Chondrocyte (in vitro differentiated cells): ENCODE measurements at regions not wholly inside any gene's neighbourhood (a gene's known extent, or its start where the extent isn't known, plus 50 kb on each side); places are given as distances from the start of the nearest gene placed in this dataset.

ENCODE experiments used
- DNase-seq: peaks from one replicate; pipeline ENCODE4 v3.0.0; 2021; ENCODE audit warnings: mixed read lengths, low spot score
- H3K27ac Mint-ChIP-seq: one replicate; pipeline ENCODE4 v1.8.0; 2021; ENCODE audit warnings: mild to moderate bottlenecking, moderate library complexity, mixed read lengths; ENCODE audit not compliant: unreplicated experiment
- H3K27me3 Mint-ChIP-seq: 2 replicates; pipeline ENCODE4 v1.8.0; 2021; ENCODE audit warnings: low read depth, mixed read lengths
- H3K36me3 Mint-ChIP-seq: 2 replicates; pipeline ENCODE4 v1.8.0; 2021; ENCODE audit warnings: low read depth, mixed read lengths
- H3K4me1 Mint-ChIP-seq: 2 replicates; pipeline ENCODE4 v1.8.0; 2021; ENCODE audit warnings: low read depth, mild to moderate bottlenecking, mixed read lengths
- H3K4me3 Mint-ChIP-seq: one replicate; pipeline ENCODE4 v1.8.0; 2021; ENCODE audit warnings: mild to moderate bottlenecking, moderate library complexity, mixed read lengths; ENCODE audit not compliant: unreplicated experiment
- H3K9me3 Mint-ChIP-seq: 2 replicates; pipeline ENCODE4 v1.8.0; 2021; ENCODE audit warnings: low read depth, mixed read lengths
- TF ChIP-seq, protein P1 (sequence below): fragments of 200-600 bp; sonication (generic); IDR thresholded peaks from 2 replicates; pipeline ENCODE4 v1.5.0; 2021; ENCODE audit warnings: antibody characterized with exemption, mild to moderate bottlenecking, moderate library complexity

DNA sequence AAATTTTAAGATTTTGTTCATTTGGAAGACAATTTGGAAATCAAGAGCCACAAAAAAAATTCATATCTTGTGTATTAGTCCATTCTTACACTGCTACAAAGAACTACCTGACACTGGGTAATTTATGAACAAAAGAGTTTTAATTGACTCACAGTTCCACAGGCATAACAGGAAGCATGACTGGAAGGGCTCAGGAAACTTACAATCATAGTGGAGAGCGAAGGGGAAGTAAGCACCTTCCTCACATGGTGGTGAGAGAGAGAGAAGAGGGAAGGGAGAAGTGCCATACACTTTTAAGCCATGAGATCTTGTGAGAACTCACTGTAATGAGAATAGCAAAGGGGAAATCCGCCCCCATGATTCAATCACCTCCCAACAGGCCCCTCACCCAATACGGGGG lies 274.4 kb downstream of the KCNN2 start:
- H3K36me3 Mint-ChIP-seq, result no peaks in the 10 kb centered on the region
- TF ChIP-seq, protein P1, sequence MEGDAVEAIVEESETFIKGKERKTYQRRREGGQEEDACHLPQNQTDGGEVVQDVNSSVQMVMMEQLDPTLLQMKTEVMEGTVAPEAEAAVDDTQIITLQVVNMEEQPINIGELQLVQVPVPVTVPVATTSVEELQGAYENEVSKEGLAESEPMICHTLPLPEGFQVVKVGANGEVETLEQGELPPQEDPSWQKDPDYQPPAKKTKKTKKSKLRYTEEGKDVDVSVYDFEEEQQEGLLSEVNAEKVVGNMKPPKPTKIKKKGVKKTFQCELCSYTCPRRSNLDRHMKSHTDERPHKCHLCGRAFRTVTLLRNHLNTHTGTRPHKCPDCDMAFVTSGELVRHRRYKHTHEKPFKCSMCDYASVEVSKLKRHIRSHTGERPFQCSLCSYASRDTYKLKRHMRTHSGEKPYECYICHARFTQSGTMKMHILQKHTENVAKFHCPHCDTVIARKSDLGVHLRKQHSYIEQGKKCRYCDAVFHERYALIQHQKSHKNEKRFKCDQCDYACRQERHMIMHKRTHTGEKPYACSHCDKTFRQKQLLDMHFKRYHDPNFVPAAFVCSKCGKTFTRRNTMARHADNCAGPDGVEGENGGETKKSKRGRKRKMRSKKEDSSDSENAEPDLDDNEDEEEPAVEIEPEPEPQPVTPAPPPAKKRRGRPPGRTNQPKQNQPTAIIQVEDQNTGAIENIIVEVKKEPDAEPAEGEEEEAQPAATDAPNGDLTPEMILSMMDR, result no peak
- H3K27ac Mint-ChIP-seq, result no peak overlapping the region

DNA sequence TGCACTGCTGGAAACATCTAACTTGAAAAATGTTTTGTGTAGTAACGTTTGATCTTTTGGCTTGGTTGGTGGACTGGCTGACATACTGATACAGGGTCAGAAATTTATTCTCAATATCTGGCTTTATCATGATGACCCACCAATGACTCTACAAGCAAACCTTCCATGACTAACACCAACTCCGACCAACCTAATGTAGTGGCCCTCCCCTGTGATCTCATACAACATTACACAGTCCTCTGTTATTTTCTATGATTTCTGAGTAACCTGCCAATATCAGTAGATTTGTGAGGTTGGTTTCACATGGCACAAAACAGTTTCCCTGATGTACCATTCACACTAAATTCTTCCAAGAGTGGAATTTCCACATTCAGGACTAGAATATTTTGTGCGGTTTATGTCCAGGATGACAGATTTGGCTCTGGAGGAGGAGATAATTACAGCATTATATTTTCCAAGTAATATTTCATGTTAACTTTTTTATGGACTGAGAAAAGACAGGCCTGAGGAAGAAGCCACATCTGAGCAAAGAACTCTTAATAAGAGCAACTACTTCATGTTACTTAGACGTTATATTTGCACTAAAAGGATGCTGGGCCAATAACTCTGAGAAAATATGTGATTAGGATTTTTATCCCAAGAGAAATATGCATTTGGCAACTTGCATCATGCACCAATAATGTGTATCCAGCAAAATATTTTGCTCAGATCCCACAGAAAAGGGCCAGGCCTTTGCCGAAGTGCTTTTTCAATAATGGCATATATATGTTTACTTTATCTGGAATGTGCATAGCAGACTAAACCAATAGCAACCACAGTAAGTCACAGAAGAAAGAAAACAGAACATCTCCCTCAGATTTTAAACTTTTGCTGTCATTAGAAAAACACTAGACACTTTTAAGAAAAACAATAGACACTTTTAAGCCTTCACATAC lies 273.4 kb downstream of the KCNN2 start:
- no peak for DNase-seq
- no peaks in the 10 kb centered on the region for H3K27me3 Mint-ChIP-seq
- peaks cover 6% of the 10 kb centered on the region for H3K9me3 Mint-ChIP-seq
- H3K27ac Mint-ChIP-seq, result no peak overlapping the region
- H3K4me3 Mint-ChIP-seq, result no peak overlapping the region
- no peaks in the 10 kb centered on the region for H3K36me3 Mint-ChIP-seq
- TF ChIP-seq, protein P1, result no peak
- no peaks in the 10 kb centered on the region for H3K4me1 Mint-ChIP-seq

More for the DNA sequence above, 274.4 kb downstream of the KCNN2 start:
- no peaks in the 10 kb centered on the region for H3K4me1 Mint-ChIP-seq
- no peak overlapping the region for H3K4me3 Mint-ChIP-seq
- no peak for DNase-seq
- no peaks in the 10 kb centered on the region for H3K27me3 Mint-ChIP-seq
- H3K9me3 Mint-ChIP-seq, result peaks cover 8% of the 10 kb centered on the region

DNA sequence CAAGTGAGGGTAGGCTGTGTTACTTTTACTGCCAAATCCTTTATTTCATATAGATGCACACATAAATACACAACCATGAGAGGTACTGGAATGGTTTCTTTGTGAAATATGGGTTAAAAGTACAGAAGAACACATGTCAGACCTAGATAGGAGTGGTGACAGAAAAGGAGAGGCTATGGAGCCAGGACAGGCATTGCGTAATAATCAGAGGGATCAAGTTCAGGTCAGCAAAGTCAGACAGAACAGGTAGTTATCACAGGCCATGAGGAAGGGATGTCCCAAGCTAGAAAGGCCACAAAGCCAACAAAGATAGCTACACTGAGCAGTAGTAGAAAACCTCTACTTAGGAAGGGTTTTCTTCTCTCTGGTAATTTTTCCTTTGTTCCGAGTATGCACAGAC lies 272.6 kb downstream of the KCNN2 start:
- Mint-ChIP-seq H3K4me3 (no peak overlapping the region), H3K36me3 (no peaks in the 10 kb centered on the region), H3K4me1 (no peaks in the 10 kb centered on the region), H3K27me3 (peaks cover 1% of the 10 kb centered on the region), H3K27ac (no peak overlapping the region), H3K9me3 (peaks cover 3% of the 10 kb centered on the region)
- no peak for DNase-seq
- TF ChIP-seq, protein P1, result no peak

DNA sequence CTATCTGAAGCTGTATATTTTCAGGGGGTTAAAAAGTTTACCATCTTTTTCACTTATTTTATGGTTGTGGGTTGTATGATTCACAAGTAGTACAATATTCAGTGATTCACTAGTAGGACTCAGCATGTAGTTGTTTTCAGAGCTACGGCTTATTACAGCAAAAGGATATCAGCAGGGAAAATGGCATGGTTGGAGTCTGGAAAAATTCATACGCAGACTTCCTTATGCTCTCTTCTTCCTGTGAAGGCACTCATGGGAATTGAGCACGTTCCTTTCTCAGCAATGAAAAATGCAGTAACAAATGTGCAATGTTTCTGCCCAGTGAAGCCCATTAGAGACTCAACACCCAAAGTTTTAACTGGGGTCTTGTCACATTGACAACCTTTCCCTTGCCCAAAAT lies 250.5 kb downstream of the KCNN2 start:
- H3K27ac Mint-ChIP-seq, result no peak overlapping the region
- no peaks in the 10 kb centered on the region for H3K4me1 Mint-ChIP-seq
- no peak overlapping the region for H3K4me3 Mint-ChIP-seq
- no peaks in the 10 kb centered on the region for H3K27me3 Mint-ChIP-seq
- H3K9me3 Mint-ChIP-seq, result peaks cover 26% of the 10 kb centered on the region
- no peaks in the 10 kb centered on the region for H3K36me3 Mint-ChIP-seq
- TF ChIP-seq, protein P1, result no peak
- no peak for DNase-seq

DNA sequence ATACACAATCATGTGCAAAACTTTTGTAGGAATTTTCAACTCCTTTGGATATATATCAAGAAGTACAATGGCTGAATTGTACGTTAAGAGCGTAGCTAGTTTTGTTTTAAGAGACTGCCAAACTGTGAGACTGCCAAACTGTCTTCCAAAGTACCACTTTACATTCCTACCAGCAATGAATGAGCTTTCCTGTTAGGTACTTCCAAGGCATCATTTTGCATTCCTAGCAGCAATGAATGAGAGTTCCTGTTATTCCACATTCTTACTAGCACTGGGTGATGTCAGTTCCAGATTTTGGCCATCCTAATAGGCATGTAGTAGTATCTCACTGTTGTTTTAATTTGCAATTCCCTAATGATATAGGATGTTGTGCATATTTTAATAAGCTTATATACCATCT lies 219.3 kb downstream of the KCNN2 start:
- no peaks in the 10 kb centered on the region for H3K27me3 Mint-ChIP-seq
- no peak for DNase-seq
- no peaks in the 10 kb centered on the region for H3K4me1 Mint-ChIP-seq
- TF ChIP-seq, protein P1, result no peak
- H3K36me3 Mint-ChIP-seq, result no peaks in the 10 kb centered on the region
- H3K9me3 Mint-ChIP-seq, result peaks cover 33% of the 10 kb centered on the region
- no peak overlapping the region for H3K27ac Mint-ChIP-seq
- H3K4me3 Mint-ChIP-seq, result no peak overlapping the region
